GM12892 (cell line): ENCODE measurements at regions not wholly inside any gene's neighbourhood (a gene's known extent, or its start where the extent isn't known, plus 50 kb on each side); places are given as distances from the start of the nearest gene placed in this dataset.

Experiments used
- POLR2A ChIP-seq: IDR thresholded peaks from 2 replicates; pipeline ENCODE4 v1.6.1; 2011; ENCODE audit warnings: low read depth, low read length, control low read depth
- POLR2AphosphoS5 ChIP-seq: IDR thresholded peaks from 2 replicates; pipeline ENCODE4 v1.6.1; 2011; ENCODE audit warnings: low read depth, low read length, control low read depth
- TAF1 ChIP-seq: IDR thresholded peaks from 2 replicates; pipeline ENCODE4 v1.6.1; 2011; ENCODE audit warnings: low read depth, mild to moderate bottlenecking, control low read depth, low read length, borderline replicate concordance

GRCh38 chr4:4695497-4695896 lies 153.6 kb upstream of the STX18 start:
- TF ChIP-seq POLR2AphosphoS5 (no peak), POLR2A (no peak), TAF1 (no peak)
